ENCODE measurements at regions not wholly inside any gene's neighbourhood (a gene's known extent, or its start where the extent isn't known, plus 50 kb on each side); places are given as distances from the start of the nearest gene placed in this dataset.

- H3K36me3 ChIP-seq (ENCODE audit: control insufficient read depth in 1 of 2, insufficient read depth in 2 of 2, low read length in 2 of 2) = no peaks in the 10 kb centered on the region
- H4K8ac ChIP-seq (ENCODE audit: low read depth, low read length) = no peak overlapping the region
- no peak overlapping the region for H3K18ac ChIP-seq (ENCODE audit: low read length)
- H3K14ac ChIP-seq (ENCODE audit: low read length) = no peak overlapping the region
- H3K4me2 ChIP-seq (ENCODE audit: low read length) = no peak overlapping the region
- no peaks in the 10 kb centered on the region for H3K79me1 ChIP-seq (ENCODE audit: low read length)
- H3K4ac ChIP-seq (ENCODE audit: low read depth, low read length) = no peak overlapping the region
- no peak overlapping the region for H2AFZ ChIP-seq (ENCODE audit: insufficient read depth, low read length, poor library complexity)
- H3K23ac ChIP-seq (ENCODE audit: low read length) = no peak overlapping the region
- no peak overlapping the region for H4K91ac ChIP-seq (ENCODE audit: low read depth, low read length)
- no peaks in the 10 kb centered on the region for H3K4me1 ChIP-seq (ENCODE audit: control insufficient read depth in 1 of 2, insufficient read depth in 2 of 2, low read length in 2 of 2)
- no peaks in the 10 kb centered on the region for H3K79me2 ChIP-seq (ENCODE audit: control insufficient read depth, insufficient read depth, low read length, poor library complexity)
- no peak overlapping the region for H2BK5ac ChIP-seq (ENCODE audit: low read depth, low read length, poor library complexity)
- WGBS (ENCODE audit: extremely low coverage, insufficient coverage, insufficient read length) = no CpG with 5 or more reads among the region's 2 CpGs
- no peak for DNase-seq
- H3K9ac ChIP-seq (ENCODE audit: low read length) = no peak overlapping the region
- no peak overlapping the region for H2BK120ac ChIP-seq (ENCODE audit: insufficient read depth, low read length, poor library complexity)
- no peak overlapping the region for H3K27ac ChIP-seq (ENCODE audit: low read depth, low read length)
- no peak overlapping the region for H2AK5ac ChIP-seq (ENCODE audit: low read length)
- H4K12ac ChIP-seq (ENCODE audit: low read depth, low read length) = no peak overlapping the region
- H3K27me3 ChIP-seq (ENCODE audit: insufficient read depth, low read length) = no peaks in the 10 kb centered on the region
- H3K9me3 ChIP-seq (ENCODE audit: insufficient read depth, low read depth, low read length) = no peaks in the 10 kb centered on the region
- no peak overlapping the region for H3K4me3 ChIP-seq (ENCODE audit: low read depth, low read length)
- no peak overlapping the region for H2BK12ac ChIP-seq (ENCODE audit: low read length)
Measured at GRCh38 chr10:55466806-55467504, 665.9 kb upstream of the PCDH15 start.

GRCh38 chr10:55464083-55464482 is 663.1 kb upstream of the PCDH15 start:
- Histone ChIP-seq H3K79me2 (ENCODE audit: control insufficient read depth, insufficient read depth, low read length, poor library complexity) (no peaks in the 10 kb centered on the region), H2AK5ac (ENCODE audit: low read length) (no peak overlapping the region), H3K4me3 (ENCODE audit: low read depth, low read length) (no peak overlapping the region), H4K8ac (ENCODE audit: low read depth, low read length) (no peak overlapping the region), H3K4me2 (ENCODE audit: low read length) (no peak overlapping the region), H3K9me3 (ENCODE audit: insufficient read depth, low read depth, low read length) (no peaks in the 10 kb centered on the region), H4K91ac (ENCODE audit: low read depth, low read length) (no peak overlapping the region), H3K4me1 (ENCODE audit: control insufficient read depth in 1 of 2, insufficient read depth in 2 of 2, low read length in 2 of 2) (no peaks in the 10 kb centered on the region), H3K4ac (ENCODE audit: low read depth, low read length) (no peak overlapping the region), H3K27me3 (ENCODE audit: insufficient read depth, low read length) (no peaks in the 10 kb centered on the region), H2AFZ (ENCODE audit: insufficient read depth, low read length, poor library complexity) (no peak overlapping the region), H2BK12ac (ENCODE audit: low read length) (no peak overlapping the region), H3K18ac (ENCODE audit: low read length) (no peak overlapping the region), H3K79me1 (ENCODE audit: low read length) (no peaks in the 10 kb centered on the region), H4K12ac (ENCODE audit: low read depth, low read length) (no peak overlapping the region), H3K36me3 (ENCODE audit: control insufficient read depth in 1 of 2, insufficient read depth in 2 of 2, low read length in 2 of 2) (no peaks in the 10 kb centered on the region), H3K27ac (ENCODE audit: low read depth, low read length) (no peak overlapping the region), H3K23ac (ENCODE audit: low read length) (no peak overlapping the region), H2BK5ac (ENCODE audit: low read depth, low read length, poor library complexity) (no peak overlapping the region), H3K14ac (ENCODE audit: low read length) (no peak overlapping the region), H2BK120ac (ENCODE audit: insufficient read depth, low read length, poor library complexity) (no peak overlapping the region), H3K9ac (ENCODE audit: low read length) (no peak overlapping the region)
- WGBS (ENCODE audit: extremely low coverage, insufficient coverage, insufficient read length) = no CpG with 5 or more reads among the region's 4 CpGs
- DNase-seq = no peak

GRCh38 chr10:55460008-55460407 is 659.0 kb upstream of the PCDH15 start:
- Histone ChIP-seq H2AFZ (ENCODE audit: insufficient read depth, low read length, poor library complexity) (no peak overlapping the region), H3K23ac (ENCODE audit: low read length) (no peak overlapping the region), H2BK12ac (ENCODE audit: low read length) (no peak overlapping the region), H3K9ac (ENCODE audit: low read length) (no peak overlapping the region), H3K79me1 (ENCODE audit: low read length) (no peaks in the 10 kb centered on the region), H3K4me3 (ENCODE audit: low read depth, low read length) (no peak overlapping the region), H3K27ac (ENCODE audit: low read depth, low read length) (no peak overlapping the region), H3K18ac (ENCODE audit: low read length) (no peak overlapping the region), H3K14ac (ENCODE audit: low read length) (no peak overlapping the region), H2BK120ac (ENCODE audit: insufficient read depth, low read length, poor library complexity) (no peak overlapping the region), H3K79me2 (ENCODE audit: control insufficient read depth, insufficient read depth, low read length, poor library complexity) (no peaks in the 10 kb centered on the region), H3K4me2 (ENCODE audit: low read length) (no peak overlapping the region), H4K8ac (ENCODE audit: low read depth, low read length) (no peak overlapping the region), H4K12ac (ENCODE audit: low read depth, low read length) (no peak overlapping the region), H3K4ac (ENCODE audit: low read depth, low read length) (no peak overlapping the region), H3K9me3 (ENCODE audit: insufficient read depth, low read depth, low read length) (no peaks in the 10 kb centered on the region), H3K27me3 (ENCODE audit: insufficient read depth, low read length) (no peaks in the 10 kb centered on the region), H3K4me1 (ENCODE audit: control insufficient read depth in 1 of 2, insufficient read depth in 2 of 2, low read length in 2 of 2) (no peaks in the 10 kb centered on the region), H2AK5ac (ENCODE audit: low read length) (no peak overlapping the region), H2BK5ac (ENCODE audit: low read depth, low read length, poor library complexity) (no peak overlapping the region), H3K36me3 (ENCODE audit: control insufficient read depth in 1 of 2, insufficient read depth in 2 of 2, low read length in 2 of 2) (no peaks in the 10 kb centered on the region), H4K91ac (ENCODE audit: low read depth, low read length) (no peak overlapping the region)
- WGBS (ENCODE audit: extremely low coverage, insufficient coverage, insufficient read length) = no CpG with 5 or more reads among the region's 3 CpGs
- DNase-seq = no peak

DNA sequence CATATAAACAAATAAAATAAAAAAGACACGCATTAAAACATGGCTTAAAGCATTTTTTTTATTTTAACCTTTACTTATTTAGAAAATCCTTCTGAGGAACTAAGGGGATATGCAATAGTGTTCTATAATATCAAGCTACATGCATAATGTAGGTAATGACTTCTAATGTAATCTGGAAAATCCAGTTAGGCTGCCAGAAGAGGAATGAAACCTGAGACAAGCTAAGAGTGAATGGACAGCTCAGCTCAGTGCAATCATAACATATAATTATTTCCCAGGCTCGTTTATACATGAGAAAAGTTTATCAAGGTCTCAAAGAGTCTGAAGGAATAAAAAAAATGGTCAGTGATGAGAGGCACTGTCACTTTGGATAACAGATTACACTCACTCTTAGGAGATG is 649.0 kb upstream of the PCDH15 start:
- no peak for DNase-seq
- Histone ChIP-seq H3K14ac (ENCODE audit: low read length) (no peak overlapping the region), H4K12ac (ENCODE audit: low read depth, low read length) (no peak overlapping the region), H3K9me3 (ENCODE audit: insufficient read depth, low read depth, low read length) (no peaks in the 10 kb centered on the region), H3K9ac (ENCODE audit: low read length) (no peak overlapping the region), H3K4ac (ENCODE audit: low read depth, low read length) (no peak overlapping the region), H2BK5ac (ENCODE audit: low read depth, low read length, poor library complexity) (no peak overlapping the region), H3K36me3 (ENCODE audit: control insufficient read depth in 1 of 2, insufficient read depth in 2 of 2, low read length in 2 of 2) (no peaks in the 10 kb centered on the region), H4K91ac (ENCODE audit: low read depth, low read length) (no peak overlapping the region), H2BK120ac (ENCODE audit: insufficient read depth, low read length, poor library complexity) (no peak overlapping the region), H3K27me3 (ENCODE audit: insufficient read depth, low read length) (no peaks in the 10 kb centered on the region), H3K23ac (ENCODE audit: low read length) (no peak overlapping the region), H3K4me3 (ENCODE audit: low read depth, low read length) (no peak overlapping the region), H2AFZ (ENCODE audit: insufficient read depth, low read length, poor library complexity) (no peak overlapping the region), H3K18ac (ENCODE audit: low read length) (no peak overlapping the region), H2BK12ac (ENCODE audit: low read length) (no peak overlapping the region), H3K79me1 (ENCODE audit: low read length) (no peaks in the 10 kb centered on the region), H3K27ac (ENCODE audit: low read depth, low read length) (no peak overlapping the region), H2AK5ac (ENCODE audit: low read length) (no peak overlapping the region), H3K4me2 (ENCODE audit: low read length) (peak overlapping the region; percentile 20), H4K8ac (ENCODE audit: low read depth, low read length) (no peak overlapping the region), H3K4me1 (ENCODE audit: control insufficient read depth in 1 of 2, insufficient read depth in 2 of 2, low read length in 2 of 2) (peaks cover 0 to 1% of the 10 kb centered on the region in 2 experiments), H3K79me2 (ENCODE audit: control insufficient read depth, insufficient read depth, low read length, poor library complexity) (no peaks in the 10 kb centered on the region)
- no CpG with 5 or more reads among the region's 2 CpGs for WGBS (ENCODE audit: extremely low coverage, insufficient coverage, insufficient read length)

Data from trophoblast cell (in vitro differentiated cells and primary cell).